ENCODE measurements at regions not wholly inside any gene's neighbourhood (a gene's known extent, or its start where the extent isn't known, plus 50 kb on each side); places are given as distances from the start of the nearest gene placed in this dataset.
"Not testable (repeated sequence)": the region's sequence is repeated elsewhere in the genome, so short reads cannot be mapped to it uniquely, and the experiment has no call there.

DNA sequence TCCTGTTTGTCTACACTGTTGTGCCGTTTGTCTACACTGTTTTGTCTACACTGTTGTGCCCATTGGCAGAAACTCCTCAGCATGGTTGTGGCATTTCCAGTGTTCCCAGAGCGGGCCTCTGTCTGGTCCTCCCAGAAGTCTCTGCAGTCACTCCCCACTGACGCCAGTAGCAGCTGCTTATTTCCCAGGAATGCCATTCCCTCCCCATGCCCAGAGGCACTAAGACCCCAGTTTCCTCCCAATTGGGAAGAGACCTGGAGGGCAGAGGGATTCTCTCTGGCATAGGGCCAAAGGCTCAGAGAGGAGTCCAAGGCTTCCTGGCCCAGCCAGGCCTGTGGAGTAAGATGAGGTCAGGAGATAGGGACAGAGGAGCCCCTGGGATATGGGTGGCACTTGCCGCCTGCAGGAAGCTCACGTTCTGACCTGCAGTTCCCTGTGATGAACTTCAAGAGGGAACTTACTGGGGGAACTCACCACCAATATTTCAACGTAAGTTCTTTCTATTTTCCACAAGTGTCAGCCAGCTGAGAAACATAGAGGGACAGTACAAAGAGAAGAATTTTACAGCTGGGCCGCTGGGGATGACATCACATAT is 69.1 kb downstream of the TNFAIP2 start:
- TF ChIP-seq CTCF (IDR thresholded peaks at IDR 0.05; ENCODE audit: control insufficient read depth, insufficient read depth, low read depth, low read length, missing control alignments): no peak
- H3K4me3 ChIP-seq (ENCODE audit: control insufficient read depth, low read depth, low read length): no peak overlapping the region
- DNase-seq (ENCODE audit: low read depth): no peak

DNA sequence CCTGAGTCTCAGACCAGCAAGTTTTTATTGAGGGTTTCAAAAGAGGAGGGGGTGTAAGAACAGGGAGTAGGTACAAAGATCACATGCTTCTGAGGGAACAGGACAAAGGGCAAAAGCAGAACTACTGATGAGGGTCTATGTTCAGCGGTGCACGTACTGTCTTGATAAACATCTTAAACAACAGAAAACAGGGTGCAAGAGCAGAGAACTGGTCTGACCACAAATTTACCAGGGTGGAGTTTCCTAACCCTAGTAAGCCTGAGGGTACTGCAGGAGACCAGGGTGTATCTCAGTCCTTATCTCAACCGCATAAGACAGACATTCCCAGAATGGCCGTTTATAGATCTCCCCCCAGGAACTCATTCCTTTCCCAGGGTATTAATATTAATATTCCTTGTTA is 69.6 kb downstream of the TNFAIP2 start:
- not testable (repeated sequence) for H3K4me3 ChIP-seq (ENCODE audit: control insufficient read depth, low read depth, low read length); DNase-seq (ENCODE audit: low read depth)

GRCh38 chr14:103193491-103193890 is 70.2 kb downstream of the TNFAIP2 start:
- H3K4me3 ChIP-seq (ENCODE audit: control insufficient read depth, low read depth, low read length); DNase-seq (ENCODE audit: low read depth): not testable (repeated sequence)

DNA sequence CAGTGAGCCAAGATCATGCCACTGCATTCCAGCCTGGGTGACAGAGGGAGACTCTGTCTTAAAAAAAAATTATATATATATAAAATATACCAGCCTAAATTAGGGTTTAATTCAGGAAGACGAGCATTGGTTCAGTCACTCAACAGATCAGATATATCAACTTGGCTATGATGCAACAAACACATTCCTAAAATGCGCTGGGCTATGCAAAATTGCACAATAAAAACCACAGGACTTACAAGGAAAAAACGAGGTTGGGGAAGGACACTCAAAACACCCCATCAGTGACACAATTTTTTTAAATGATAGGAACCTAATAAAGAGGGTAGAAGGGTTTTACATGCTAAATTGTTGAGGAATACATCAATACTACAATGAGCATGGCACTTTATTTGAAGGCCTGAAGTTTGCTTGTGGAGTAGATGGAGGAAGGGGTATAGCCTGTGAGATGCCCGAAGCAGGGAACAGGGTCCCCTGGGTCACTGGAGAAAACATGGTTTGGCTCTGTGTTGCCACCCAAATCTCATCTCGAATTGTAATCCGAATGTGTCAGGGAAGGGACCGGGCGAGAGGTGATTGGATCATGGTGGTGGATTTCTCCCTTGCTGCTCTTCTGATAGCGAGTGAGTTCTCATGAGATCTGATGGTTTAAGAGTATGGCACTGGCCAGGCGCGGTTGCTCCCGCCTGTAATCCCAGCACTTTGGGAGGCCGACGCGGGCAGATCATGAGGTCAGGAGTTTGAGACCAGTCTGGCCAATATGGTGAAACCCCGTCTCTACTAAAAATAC is 71.2 kb downstream of the TNFAIP2 start:
- no peak overlapping the region for H3K4me3 ChIP-seq (ENCODE audit: control insufficient read depth, low read depth, low read length)
- TF ChIP-seq CTCF (IDR thresholded peaks at IDR 0.05; ENCODE audit: control insufficient read depth, insufficient read depth, low read depth, low read length, missing control alignments): no peak
- peak; percentile 58 for DNase-seq (ENCODE audit: low read depth)

DNA sequence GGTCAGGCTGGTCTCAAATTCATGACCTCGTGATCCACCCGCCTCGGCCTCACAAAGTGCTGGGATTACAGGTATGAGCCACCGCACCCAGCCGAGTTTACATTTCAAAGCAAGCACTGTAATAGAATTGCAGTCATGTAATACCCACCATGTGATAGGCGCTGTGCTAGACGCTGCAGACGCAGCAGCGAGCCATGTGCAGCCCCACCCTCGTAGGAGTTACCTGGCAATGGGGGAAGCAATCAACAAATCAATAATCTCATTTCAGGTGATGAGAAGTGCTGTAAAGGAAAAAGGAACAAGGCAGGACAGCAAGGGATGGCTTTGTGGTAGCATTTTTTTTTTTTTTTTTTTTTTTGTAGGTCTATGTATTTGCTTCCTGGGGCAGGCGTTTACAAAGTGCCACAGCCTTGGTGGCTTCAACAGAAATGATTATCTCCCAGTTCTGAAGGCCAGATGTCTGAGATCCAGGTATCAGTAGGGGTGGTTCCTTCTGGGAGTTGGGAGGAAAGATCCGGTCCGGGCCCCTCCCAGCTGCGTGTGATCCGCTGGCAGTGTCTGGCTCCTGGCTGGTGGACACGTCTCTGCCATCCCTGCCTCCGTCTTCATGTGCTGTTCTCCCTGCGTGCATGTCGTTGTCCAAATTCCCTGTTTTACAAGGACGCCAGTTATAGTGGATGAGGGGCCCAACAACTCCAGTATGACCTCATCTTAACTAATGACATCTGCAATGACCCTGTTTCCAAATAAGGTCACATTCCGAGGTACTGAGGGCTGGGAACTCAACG is 72.8 kb downstream of the TNFAIP2 start:
- TF ChIP-seq CTCF (IDR thresholded peaks at IDR 0.05; ENCODE audit: control insufficient read depth, insufficient read depth, low read depth, low read length, missing control alignments): no peak
- H3K4me3 ChIP-seq (ENCODE audit: control insufficient read depth, low read depth, low read length): no peak overlapping the region
- DNase-seq (ENCODE audit: low read depth): no peak

DNA sequence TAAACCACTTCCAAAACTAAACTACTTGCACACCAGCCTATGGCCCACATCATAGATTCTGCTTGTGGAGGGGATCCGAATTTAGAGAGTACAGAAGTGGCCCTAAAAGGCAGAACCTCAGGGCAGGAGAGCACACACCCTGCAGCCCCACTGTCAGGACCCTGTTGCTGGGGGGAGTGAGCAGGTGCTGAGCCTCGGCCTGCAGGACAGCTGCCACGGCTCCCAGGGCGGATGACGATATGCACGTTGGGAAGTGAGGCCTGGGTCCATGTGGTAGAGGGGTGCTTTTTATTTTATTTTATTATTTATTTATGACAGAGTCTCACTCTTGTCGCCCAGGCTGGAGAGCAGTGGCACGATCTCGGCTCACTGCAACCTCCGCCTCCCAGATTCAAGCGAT is 73.5 kb downstream of the TNFAIP2 start:
- no peak for TF ChIP-seq CTCF (IDR thresholded peaks at IDR 0.05; ENCODE audit: control insufficient read depth, insufficient read depth, low read depth, low read length, missing control alignments)
- no peak for DNase-seq (ENCODE audit: low read depth)
- no peak overlapping the region for H3K4me3 ChIP-seq (ENCODE audit: control insufficient read depth, low read depth, low read length)

- no peak overlapping the region for H3K4me3 ChIP-seq (ENCODE audit: control insufficient read depth, low read depth, low read length)
- DNase-seq (ENCODE audit: low read depth): peak; percentile 69
Measured at GRCh38 chr14:103198131-103199105, 75.2 kb downstream of the TNFAIP2 start.

More at GRCh38 chr14:103198131-103199105, 75.2 kb downstream of the TNFAIP2 start:
- no peak for TF ChIP-seq CTCF (IDR thresholded peaks at IDR 0.05; ENCODE audit: control insufficient read depth, insufficient read depth, low read depth, low read length, missing control alignments)
